ENCODE measurements at regions not wholly inside any gene's neighbourhood (a gene's known extent, or its start where the extent isn't known, plus 50 kb on each side); places are given as distances from the start of the nearest gene placed in this dataset.

DNA sequence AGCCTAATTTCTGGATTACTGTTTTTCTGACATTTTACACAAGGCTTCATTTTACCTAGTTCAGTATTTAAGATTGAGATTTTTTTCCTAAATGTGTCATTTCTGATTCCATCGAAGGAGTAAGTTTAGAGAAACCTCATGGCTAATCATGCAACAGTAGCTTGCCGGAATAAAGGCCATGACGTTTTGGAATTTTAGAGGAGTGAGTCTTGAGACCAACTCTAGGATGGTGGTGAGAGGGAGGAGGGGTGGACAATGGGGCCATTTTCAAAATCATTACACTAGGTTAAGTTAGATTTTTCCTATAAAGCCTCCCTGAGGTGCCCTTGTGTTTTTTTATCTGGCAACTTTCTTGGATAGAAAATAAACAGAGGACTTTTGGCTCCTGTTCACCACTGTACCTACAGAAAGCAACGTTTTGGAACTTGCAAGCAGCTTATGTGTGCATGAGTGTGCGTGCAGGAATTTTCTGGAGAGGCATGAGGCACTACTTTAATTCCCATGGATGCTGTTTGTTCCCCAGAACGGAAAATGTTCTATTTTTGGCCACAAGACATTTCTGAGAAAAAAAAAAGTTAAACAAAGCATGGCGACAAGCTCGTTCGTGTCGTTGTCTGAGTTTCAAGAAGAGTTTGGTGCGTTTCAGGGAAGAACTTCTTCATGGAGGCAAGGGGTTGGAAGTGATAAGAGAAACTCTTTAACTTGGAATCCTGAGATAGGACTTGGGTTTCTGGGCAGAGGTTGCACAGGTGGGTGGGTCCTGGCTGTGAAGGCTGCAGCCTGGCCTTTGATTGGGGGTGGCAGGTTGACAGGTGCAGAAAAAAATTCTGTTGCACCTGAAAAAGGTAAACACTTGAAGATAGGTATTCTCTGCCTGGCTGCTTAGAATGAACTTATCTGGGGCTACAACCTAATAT, 178.1 kb downstream of the PTEN start:
- POLR2A ChIA-PET = interaction anchor here (0.8 to 1.5 kb wide), 3 partner anchors 9 to 179 kb away, joined by 3 to 7 read pairs (median 7); partner anchors contain the start of genes KLLN and PTEN
- CTCF ChIA-PET = interaction anchor here (0.8 to 1.1 kb wide), 2 partner anchors 11 to 348 kb away, joined by 3 read pairs; no protein-coding TSS in a partner anchor
- no peak overlapping the region for H3K4me3 ChIP-seq (ENCODE audit: low read depth, low read length)
- no peak for TF ChIP-seq CTCF (IDR thresholded peaks at IDR 0.05; ENCODE audit: insufficient read depth, low read length, missing control alignments)
- DNase-seq (ENCODE audit: low read depth, low spot score) = no peak

DNA sequence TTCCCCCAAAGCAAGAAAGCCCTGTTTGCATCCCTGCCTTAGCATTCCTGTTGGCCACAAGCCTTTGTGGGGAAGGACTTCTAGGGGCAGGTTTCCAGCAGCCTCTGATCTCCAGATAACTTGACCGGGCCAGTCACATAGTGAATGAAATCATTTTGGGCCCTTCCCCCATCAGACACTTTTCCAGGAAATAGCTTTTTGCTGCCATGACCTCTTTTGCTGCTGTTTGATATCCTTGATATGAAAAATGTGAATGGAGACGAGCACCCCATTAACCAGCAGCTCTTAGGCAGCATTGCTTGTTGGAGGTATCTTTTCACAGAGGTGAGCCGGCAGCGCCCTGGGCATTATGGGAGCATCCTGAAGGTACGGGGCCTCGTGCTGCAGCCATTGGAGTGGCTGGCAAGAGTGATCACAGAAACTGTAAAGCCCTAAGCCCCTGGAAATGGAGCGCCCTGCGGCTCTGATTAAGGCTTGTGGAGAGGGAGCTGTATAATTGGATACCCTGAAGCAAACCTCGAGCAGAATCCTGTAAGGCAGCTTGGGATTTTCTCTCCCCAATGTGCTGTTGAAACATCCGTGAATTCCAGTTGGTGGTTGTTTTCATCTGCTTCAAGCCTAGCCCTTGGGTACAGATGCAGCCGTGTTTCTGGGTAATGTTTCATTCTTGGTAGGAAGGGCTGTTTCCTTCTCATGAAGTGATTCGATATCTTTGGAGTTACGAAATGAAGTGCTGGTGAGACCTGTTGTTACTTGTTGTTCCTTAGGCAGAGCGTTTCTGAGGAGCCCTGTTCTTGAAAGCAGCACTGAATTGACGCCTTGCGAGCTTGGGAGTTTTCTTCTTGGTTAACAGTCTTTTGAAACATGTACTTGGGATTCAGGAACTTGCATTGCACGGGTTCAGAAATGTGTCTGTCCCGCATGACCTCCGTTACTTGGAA, 179.0 kb downstream of the PTEN start:
- CTCF ChIA-PET = interaction anchor here (0.8 to 1.1 kb wide), 2 partner anchors 10 to 347 kb away, joined by 3 read pairs; no protein-coding TSS in a partner anchor
- POLR2A ChIA-PET = interaction anchor here (1.5 kb wide), 2 partner anchors 10 to 180 kb away, joined by 7 read pairs; partner anchors contain the start of genes KLLN and PTEN
- DNase-seq (ENCODE audit: low read depth, low spot score) = no peak
- peak overlapping the region; percentile 4; the same call in 1 of the 2 replicates for H3K4me3 ChIP-seq (ENCODE audit: low read depth, low read length)
- no peak for TF ChIP-seq CTCF (IDR thresholded peaks at IDR 0.05; ENCODE audit: insufficient read depth, low read length, missing control alignments)

DNA sequence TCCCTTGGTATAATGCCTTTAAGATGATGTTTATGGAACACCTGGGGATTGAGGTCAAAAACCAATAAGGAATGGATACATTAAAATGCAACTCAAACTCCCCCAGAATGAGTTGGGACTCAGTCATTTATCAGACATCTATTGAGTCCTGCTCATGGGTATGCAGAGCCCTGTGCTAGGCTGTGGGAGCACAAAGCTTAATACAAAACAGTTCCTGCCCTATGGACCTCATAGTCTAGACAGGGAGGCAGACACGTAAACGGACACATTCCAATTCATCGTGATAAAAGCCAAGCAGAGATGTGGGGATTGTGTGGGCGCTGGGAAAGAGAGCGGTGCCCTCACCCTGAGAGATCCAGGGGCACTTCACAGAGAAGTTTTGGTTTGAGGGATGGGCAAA, 181.7 kb downstream of the PTEN start:
- DNase-seq (ENCODE audit: low read depth, low spot score) = no peak
- ChIA-PET CTCF (no interaction called here), POLR2A (no interaction called here)
- no peak for TF ChIP-seq CTCF (IDR thresholded peaks at IDR 0.05; ENCODE audit: insufficient read depth, low read length, missing control alignments)
- no peak overlapping the region for H3K4me3 ChIP-seq (ENCODE audit: low read depth, low read length)

- POLR2A ChIA-PET = no interaction called here
- TF ChIP-seq CTCF (IDR thresholded peaks at IDR 0.05; ENCODE audit: insufficient read depth, low read length, missing control alignments) = no peak
- no peak overlapping the region for H3K4me3 ChIP-seq (ENCODE audit: low read depth, low read length)
- no peak for DNase-seq (ENCODE audit: low read depth, low spot score)
- CTCF ChIA-PET = no interaction called here
Observed at GRCh38 chr10:88045656-88046415, 182.4 kb downstream of the PTEN start.

- no peak for DNase-seq (ENCODE audit: low read depth, low spot score)
- POLR2A ChIA-PET = no interaction called here
- CTCF ChIA-PET = interaction anchor here (1.6 kb wide), 1 partner anchor 16 kb away, joined by 5 read pairs; no protein-coding TSS in a partner anchor
- no peak for TF ChIP-seq CTCF (IDR thresholded peaks at IDR 0.05; ENCODE audit: insufficient read depth, low read length, missing control alignments)
- no peak overlapping the region for H3K4me3 ChIP-seq (ENCODE audit: low read depth, low read length)
Observed at GRCh38 chr10:88047579-88047978, 184.2 kb downstream of the PTEN start.
